ENCODE measurements at regions not wholly inside any gene's neighbourhood (a gene's known extent, or its start where the extent isn't known, plus 50 kb on each side); places are given as distances from the start of the nearest gene placed in this dataset.

GRCh38 chr10:2589196-2589595 is 478.2 kb upstream of the PFKP start:
- TF ChIP-seq POLR2A (IDR thresholded peaks at IDR 0.05) = no peak
- TF ChIP-seq, protein P1, sequence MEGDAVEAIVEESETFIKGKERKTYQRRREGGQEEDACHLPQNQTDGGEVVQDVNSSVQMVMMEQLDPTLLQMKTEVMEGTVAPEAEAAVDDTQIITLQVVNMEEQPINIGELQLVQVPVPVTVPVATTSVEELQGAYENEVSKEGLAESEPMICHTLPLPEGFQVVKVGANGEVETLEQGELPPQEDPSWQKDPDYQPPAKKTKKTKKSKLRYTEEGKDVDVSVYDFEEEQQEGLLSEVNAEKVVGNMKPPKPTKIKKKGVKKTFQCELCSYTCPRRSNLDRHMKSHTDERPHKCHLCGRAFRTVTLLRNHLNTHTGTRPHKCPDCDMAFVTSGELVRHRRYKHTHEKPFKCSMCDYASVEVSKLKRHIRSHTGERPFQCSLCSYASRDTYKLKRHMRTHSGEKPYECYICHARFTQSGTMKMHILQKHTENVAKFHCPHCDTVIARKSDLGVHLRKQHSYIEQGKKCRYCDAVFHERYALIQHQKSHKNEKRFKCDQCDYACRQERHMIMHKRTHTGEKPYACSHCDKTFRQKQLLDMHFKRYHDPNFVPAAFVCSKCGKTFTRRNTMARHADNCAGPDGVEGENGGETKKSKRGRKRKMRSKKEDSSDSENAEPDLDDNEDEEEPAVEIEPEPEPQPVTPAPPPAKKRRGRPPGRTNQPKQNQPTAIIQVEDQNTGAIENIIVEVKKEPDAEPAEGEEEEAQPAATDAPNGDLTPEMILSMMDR (IDR thresholded peaks at IDR 0.05 in 8 of 11, conservative IDR thresholded peaks at IDR 0.05 in 3 of 11) = no peak
- no peak for TF ChIP-seq POLR2AphosphoS5 (IDR thresholded peaks at IDR 0.05)

Data from spleen (tissue), 7 donors.